ENCODE measurements at regions not wholly inside any gene's neighbourhood (a gene's known extent, or its start where the extent isn't known, plus 50 kb on each side); places are given as distances from the start of the nearest gene placed in this dataset.

DNA sequence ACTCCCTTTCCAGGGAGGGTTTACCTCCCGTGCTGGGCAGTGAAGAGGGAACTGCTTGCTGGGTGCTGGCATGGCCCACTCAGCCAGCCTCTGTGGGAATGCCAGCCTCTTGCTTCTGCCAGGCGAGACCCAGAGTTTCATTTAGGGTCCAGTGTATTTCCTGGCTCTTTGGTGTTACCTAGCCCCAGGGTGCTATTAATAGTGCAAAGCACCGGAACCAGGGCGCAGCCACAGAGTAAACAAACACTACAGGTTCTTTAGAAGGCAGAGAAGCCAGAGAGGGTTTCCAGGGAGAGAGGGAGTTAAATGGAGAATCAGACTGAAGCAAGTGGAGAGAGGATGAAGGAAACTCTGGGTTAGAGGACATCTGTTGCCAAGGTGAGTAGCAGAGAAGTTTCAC is 74.9 kb upstream of the SPATA13 start:
- Histone ChIP-seq H3K79me2 (ENCODE audit: control insufficient read depth, low read length) (no peaks in the 10 kb centered on the region), H3K27me3 (ENCODE audit: control insufficient read depth, low read length) (no peaks in the 10 kb centered on the region; the same call in 1 of the 2 replicates), H3K4me3 (ENCODE audit: low read length) (no peak overlapping the region), H3K9me3 (ENCODE audit: control insufficient read depth, insufficient read depth, low read length) (no peaks in the 10 kb centered on the region), H3K36me3 (ENCODE audit: control insufficient read depth, low read length) (no peaks in the 10 kb centered on the region), H3K4me2 (ENCODE audit: low read length) (no peak overlapping the region), H3F3A (ENCODE audit: control insufficient read depth, insufficient read depth) (no peaks in the 10 kb centered on the region), H3K27ac (ENCODE audit: low read depth, low read length) (no peak overlapping the region), H3K9me2 (replicated peaks; ENCODE audit: control insufficient read depth, low read length) (no peaks in the 10 kb centered on the region), H3K4me1 (ENCODE audit: control insufficient read depth, low read length) (no peaks in the 10 kb centered on the region), H4K20me1 (ENCODE audit: control insufficient read depth, insufficient read depth, low read depth, low read length) (no peaks in the 10 kb centered on the region)
- TF ChIP-seq, protein P1, sequence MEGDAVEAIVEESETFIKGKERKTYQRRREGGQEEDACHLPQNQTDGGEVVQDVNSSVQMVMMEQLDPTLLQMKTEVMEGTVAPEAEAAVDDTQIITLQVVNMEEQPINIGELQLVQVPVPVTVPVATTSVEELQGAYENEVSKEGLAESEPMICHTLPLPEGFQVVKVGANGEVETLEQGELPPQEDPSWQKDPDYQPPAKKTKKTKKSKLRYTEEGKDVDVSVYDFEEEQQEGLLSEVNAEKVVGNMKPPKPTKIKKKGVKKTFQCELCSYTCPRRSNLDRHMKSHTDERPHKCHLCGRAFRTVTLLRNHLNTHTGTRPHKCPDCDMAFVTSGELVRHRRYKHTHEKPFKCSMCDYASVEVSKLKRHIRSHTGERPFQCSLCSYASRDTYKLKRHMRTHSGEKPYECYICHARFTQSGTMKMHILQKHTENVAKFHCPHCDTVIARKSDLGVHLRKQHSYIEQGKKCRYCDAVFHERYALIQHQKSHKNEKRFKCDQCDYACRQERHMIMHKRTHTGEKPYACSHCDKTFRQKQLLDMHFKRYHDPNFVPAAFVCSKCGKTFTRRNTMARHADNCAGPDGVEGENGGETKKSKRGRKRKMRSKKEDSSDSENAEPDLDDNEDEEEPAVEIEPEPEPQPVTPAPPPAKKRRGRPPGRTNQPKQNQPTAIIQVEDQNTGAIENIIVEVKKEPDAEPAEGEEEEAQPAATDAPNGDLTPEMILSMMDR (IDR thresholded peaks at IDR 0.05; ENCODE audit: low read depth, low read length, poor library complexity, severe bottlenecking): no peak
- no peak for TF ChIP-seq EZH2phosphoT487 (IDR thresholded peaks at IDR 0.05; ENCODE audit: borderline replicate concordance, low read length)

DNA sequence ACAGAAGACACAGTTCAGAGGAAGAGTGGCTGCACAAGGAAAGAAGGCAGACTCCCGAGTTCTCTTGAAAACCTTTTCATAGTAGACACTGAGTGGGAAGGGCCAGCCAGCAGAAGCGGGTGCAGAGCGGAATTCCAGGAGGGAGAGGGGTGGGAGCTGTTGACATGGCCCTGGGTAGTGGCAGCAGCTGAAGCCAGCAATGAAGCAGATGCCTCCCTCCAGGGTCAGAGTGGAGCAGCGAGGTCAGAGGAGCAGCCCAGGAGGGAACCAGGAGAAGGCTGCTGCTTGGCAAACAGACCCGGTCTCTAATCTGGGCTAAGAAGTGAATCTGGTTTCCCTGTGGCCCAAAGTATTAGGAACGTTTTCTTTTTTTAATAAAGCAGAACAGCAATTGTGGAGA is 73.9 kb upstream of the SPATA13 start:
- Histone ChIP-seq H3K36me3 (ENCODE audit: control insufficient read depth, low read length) (no peaks in the 10 kb centered on the region), H3K27ac (ENCODE audit: low read depth, low read length) (no peak overlapping the region), H3K79me2 (ENCODE audit: control insufficient read depth, low read length) (no peaks in the 10 kb centered on the region), H3F3A (ENCODE audit: control insufficient read depth, insufficient read depth) (no peaks in the 10 kb centered on the region), H3K9me3 (ENCODE audit: control insufficient read depth, insufficient read depth, low read length) (no peaks in the 10 kb centered on the region), H3K27me3 (ENCODE audit: control insufficient read depth, low read length) (no peaks in the 10 kb centered on the region; the same call in 1 of the 2 replicates), H3K9me2 (replicated peaks; ENCODE audit: control insufficient read depth, low read length) (no peaks in the 10 kb centered on the region), H3K4me1 (ENCODE audit: control insufficient read depth, low read length) (no peaks in the 10 kb centered on the region), H3K4me3 (ENCODE audit: low read length) (no peak overlapping the region), H4K20me1 (ENCODE audit: control insufficient read depth, insufficient read depth, low read depth, low read length) (no peaks in the 10 kb centered on the region), H3K4me2 (ENCODE audit: low read length) (no peak overlapping the region)
- TF ChIP-seq EZH2phosphoT487 (IDR thresholded peaks at IDR 0.05; ENCODE audit: borderline replicate concordance, low read length): no peak
- TF ChIP-seq, protein P1 (IDR thresholded peaks at IDR 0.05; ENCODE audit: low read depth, low read length, poor library complexity, severe bottlenecking): no peak

DNA sequence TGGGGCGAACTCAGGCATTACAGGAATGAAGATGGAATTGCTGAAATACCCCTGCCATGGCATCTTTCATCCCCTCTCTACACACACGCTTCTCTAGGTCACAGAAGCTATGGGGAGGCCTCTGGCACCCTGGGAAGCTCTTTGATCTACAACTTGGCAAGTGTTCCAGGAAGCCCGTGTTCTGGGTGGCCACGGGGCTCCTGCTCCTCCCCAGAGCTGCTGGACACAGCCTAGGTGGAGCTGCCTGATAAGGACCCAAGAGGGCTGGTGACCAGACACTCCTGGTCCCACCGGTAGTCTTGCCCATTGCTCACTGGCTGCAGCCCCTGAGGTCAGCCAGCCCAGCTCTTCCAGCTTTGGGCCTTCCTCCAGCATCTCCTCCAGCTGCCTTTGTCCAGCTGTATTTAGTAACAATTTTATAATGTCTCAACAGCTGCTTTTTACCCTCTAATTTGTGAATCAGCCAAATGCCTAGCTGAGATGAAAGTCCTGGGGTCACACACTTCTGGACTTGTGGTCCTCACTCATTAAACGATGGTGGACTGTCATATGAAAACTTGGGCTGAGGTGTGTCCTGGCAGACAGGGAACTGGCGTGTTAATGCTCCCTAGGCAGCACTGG is 72.8 kb upstream of the SPATA13 start:
- H3K4me3 ChIP-seq (ENCODE audit: low read length): no peak overlapping the region
- no peaks in the 10 kb centered on the region for H3F3A ChIP-seq (ENCODE audit: control insufficient read depth, insufficient read depth)
- H4K20me1 ChIP-seq (ENCODE audit: control insufficient read depth, insufficient read depth, low read depth, low read length): no peaks in the 10 kb centered on the region
- H3K79me2 ChIP-seq (ENCODE audit: control insufficient read depth, low read length): no peaks in the 10 kb centered on the region
- TF ChIP-seq, protein P1 (IDR thresholded peaks at IDR 0.05; ENCODE audit: low read depth, low read length, poor library complexity, severe bottlenecking): no peak
- no peak for TF ChIP-seq EZH2phosphoT487 (IDR thresholded peaks at IDR 0.05; ENCODE audit: borderline replicate concordance, low read length)
- no peak overlapping the region for H3K4me2 ChIP-seq (ENCODE audit: low read length)
- H3K9me2 ChIP-seq (replicated peaks; ENCODE audit: control insufficient read depth, low read length): no peaks in the 10 kb centered on the region
- H3K4me1 ChIP-seq (ENCODE audit: control insufficient read depth, low read length): no peaks in the 10 kb centered on the region
- H3K36me3 ChIP-seq (ENCODE audit: control insufficient read depth, low read length): no peaks in the 10 kb centered on the region
- no peak overlapping the region for H3K27ac ChIP-seq (ENCODE audit: low read depth, low read length)
- no peaks in the 10 kb centered on the region; the same call in 1 of the 2 replicates for H3K27me3 ChIP-seq (ENCODE audit: control insufficient read depth, low read length)
- no peaks in the 10 kb centered on the region for H3K9me3 ChIP-seq (ENCODE audit: control insufficient read depth, insufficient read depth, low read length)
